ENCODE measurements at regions not wholly inside any gene's neighbourhood (a gene's known extent, or its start where the extent isn't known, plus 50 kb on each side); places are given as distances from the start of the nearest gene placed in this dataset.

- TF ChIP-seq CTCF (IDR thresholded peaks at IDR 0.05) (no peak), POLR2A (IDR thresholded peaks at IDR 0.05) (no peak)
Measured at GRCh38 chr2:18861951-18862350, 272.6 kb upstream of the NT5C1B start.

Data from thyroid gland (tissue), 4 donors.